Neural cell (in vitro differentiated cells): ENCODE measurements at regions not wholly inside any gene's neighbourhood (a gene's known extent, or its start where the extent isn't known, plus 50 kb on each side); places are given as distances from the start of the nearest gene placed in this dataset.

ENCODE experiments used
- CTCF ChIP-seq: fragments of 450-650 bp; IDR thresholded peaks from 2 replicates; pipeline ENCODE4 v1.5.1; 2014; ENCODE audit warnings: antibody characterized with exemption, mild to moderate bottlenecking, moderate library complexity; ENCODE audit not compliant: poor library complexity, severe bottlenecking
- EP300 ChIP-seq: fragments of 450-650 bp; conservative IDR thresholded peaks from 2 replicates; pipeline ENCODE4 v1.6.1; 2014; ENCODE audit warnings: antibody characterized with exemption, mild to moderate bottlenecking, moderate library complexity; ENCODE audit not compliant: poor library complexity, severe bottlenecking
- MXI1 ChIP-seq: fragments of 450-650 bp; conservative IDR thresholded peaks from 2 replicates; pipeline ENCODE4 v1.6.1; 2014; ENCODE audit warnings: antibody characterized with exemption, mild to moderate bottlenecking; ENCODE audit not compliant: poor library complexity, severe bottlenecking
- REST ChIP-seq: IDR thresholded peaks from 2 replicates; pipeline ENCODE4 v1.6.1; 2012; ENCODE audit warnings: borderline replicate concordance
- TAF1 ChIP-seq: IDR thresholded peaks from 2 replicates; pipeline ENCODE4 v1.6.1; 2012; ENCODE audit warnings: low read depth

- TF ChIP-seq CTCF = no peak
- TF ChIP-seq MXI1 = no peak
- TF ChIP-seq REST = no peak
- no peak for TF ChIP-seq TAF1
- TF ChIP-seq EP300 = no peak
Observed at GRCh38 chr3:161879470-161879869, 382.9 kb downstream of the OTOL1 start.
